GM23338 (cell line): ENCODE measurements at regions not wholly inside any gene's neighbourhood (a gene's known extent, or its start where the extent isn't known, plus 50 kb on each side); places are given as distances from the start of the nearest gene placed in this dataset.

Source experiments
- ATAC-seq: fragments of 200-7000 bp; cut with Tn5 transposase; 3 replicates; pipeline ENCODE4 v1.9.1; 2020
- DNase-seq: peaks from one replicate; pipeline ENCODE4 v3.0.0-alpha.2; 2015; ENCODE audit warnings: low spot score
- H2AFZ ChIP-seq: fragments of 200-600 bp; sonication (generic); 2 replicates; pipeline ENCODE4 v1.8.0; 2016; ENCODE audit warnings: antibody characterized with exemption, mild to moderate bottlenecking, moderate library complexity
- H3F3A ChIP-seq: fragments of 200-600 bp; sonication (generic); replicated peaks from 2 replicates; pipeline ENCODE4 v1.8.0; 2017; ENCODE audit warnings: antibody characterized with exemption, mixed run types, low read depth
- H3K27ac ChIP-seq: fragments of 200-600 bp; sonication (generic); 2 replicates; pipeline ENCODE4 v1.6.1; 2016; ENCODE audit warnings: low read depth
- H3K27me3 ChIP-seq: fragments of 200-600 bp; sonication (generic); 2 replicates; pipeline ENCODE4 v1.8.0; 2016; ENCODE audit warnings: mild to moderate bottlenecking, mixed run types, moderate library complexity; ENCODE audit not compliant: insufficient read depth
- H3K36me3 ChIP-seq: fragments of 200-600 bp; sonication (generic); 2 replicates; pipeline ENCODE4 v1.8.0; 2016; ENCODE audit warnings: mild to moderate bottlenecking; ENCODE audit not compliant: insufficient read depth
- H3K4me1 ChIP-seq: fragments of 200-600 bp; sonication (generic); 2 replicates; pipeline ENCODE4 v1.8.0; 2016; ENCODE audit warnings: mild to moderate bottlenecking, moderate library complexity; ENCODE audit not compliant: insufficient read depth
- H3K4me2 ChIP-seq: fragments of 200-600 bp; sonication (generic); 2 replicates; pipeline ENCODE4 v1.7.1; 2017; ENCODE audit warnings: mixed run types
- H3K4me3 ChIP-seq: fragments of 200-600 bp; sonication (generic); 2 replicates; pipeline ENCODE4 v1.6.1; 2016; ENCODE audit warnings: mixed run types
- H3K79me2 ChIP-seq: fragments of 200-600 bp; sonication (generic); replicated peaks from 2 replicates; pipeline ENCODE4 v1.8.0; 2017; ENCODE audit warnings: mild to moderate bottlenecking; ENCODE audit not compliant: insufficient read depth
- H3K9me2 ChIP-seq: fragments of 200-600 bp; sonication (generic); 2 replicates; pipeline ENCODE4 v1.8.0; 2017; ENCODE audit not compliant: insufficient read depth
- H4K20me1 ChIP-seq: fragments of 200-600 bp; sonication (generic); replicated peaks from 2 replicates; pipeline ENCODE4 v1.8.0; 2017; ENCODE audit warnings: mild to moderate bottlenecking; ENCODE audit not compliant: insufficient read depth
- H3K27ac Mint-ChIP-seq: 2 replicates; pipeline ENCODE4 v1.8.0; 2020; ENCODE audit warnings: inconsistent platforms, mild to moderate bottlenecking, moderate library complexity, mixed read lengths
- H3K27me3 Mint-ChIP-seq: 3 replicates; pipeline ENCODE4 v1.8.0; 2022; ENCODE audit warnings: low read depth, mild to moderate bottlenecking, moderate library complexity, mixed read lengths, inconsistent platforms; ENCODE audit not compliant: insufficient read depth, poor library complexity
- H3K36me3 Mint-ChIP-seq: 3 replicates; pipeline ENCODE4 v1.8.0; 2021; ENCODE audit warnings: low read depth, mild to moderate bottlenecking, inconsistent platforms, moderate library complexity, mixed read lengths
- H3K4me1 Mint-ChIP-seq: 3 replicates; pipeline ENCODE4 v1.8.0; 2020; ENCODE audit warnings: mild to moderate bottlenecking, inconsistent platforms, mixed read lengths
- H3K4me3 Mint-ChIP-seq: 3 replicates; pipeline ENCODE4 v1.8.0; 2021; ENCODE audit warnings: moderate library complexity, mild to moderate bottlenecking, inconsistent platforms, mixed read lengths
- H3K9me3 Mint-ChIP-seq: 3 replicates; pipeline ENCODE4 v1.8.0; 2020; ENCODE audit warnings: moderate library complexity, mild to moderate bottlenecking, inconsistent platforms, mixed read lengths
- CREB1 ChIP-seq: fragments of 250-450 bp; sonication (Bioruptor Pico); IDR thresholded peaks from 2 replicates; pipeline ENCODE4 v1.5.0; 2020; ENCODE audit warnings: low read depth, mild to moderate bottlenecking, moderate library complexity
- CTCF ChIP-seq, 2 experiments: fragments of 200-600 bp in 1 of 2; sonication (generic) in 1 of 2; conservative IDR thresholded peaks; 2 replicates each; pipeline versions ENCODE4 v1.5.1 to v1.6.1; 2016 to 2017; ENCODE audit warnings: antibody characterized with exemption in 2 of 2, low read depth in 2 of 2, mild to moderate bottlenecking in 2 of 2, moderate library complexity in 1 of 2
- ETS1 ChIP-seq: IDR thresholded peaks from 2 replicates; pipeline ENCODE4 v1.6.1; 2016; ENCODE audit warnings: antibody characterized with exemption
- EZH2 ChIP-seq: fragments of 200-600 bp; sonication (generic); IDR thresholded peaks from one replicate; pipeline ENCODE4 v1.8.0; 2017; ENCODE audit warnings: antibody characterized with exemption, mild to moderate bottlenecking, low read depth; ENCODE audit not compliant: unreplicated experiment
- EZH2phosphoT487 ChIP-seq: fragments of 200-600 bp; sonication (generic); IDR thresholded peaks from one replicate; pipeline ENCODE4 v1.8.1; 2018; ENCODE audit warnings: antibody characterized with exemption; ENCODE audit not compliant: unreplicated experiment
- JUNB ChIP-seq: IDR thresholded peaks from one replicate; pipeline ENCODE4 v1.6.1; 2016; ENCODE audit warnings: antibody characterized with exemption; ENCODE audit not compliant: unreplicated experiment
- POLR2AphosphoS5 ChIP-seq: IDR thresholded peaks from 2 replicates; pipeline ENCODE4 v1.6.1; 2016; ENCODE audit warnings: antibody characterized with exemption, low read depth
- REST ChIP-seq: IDR thresholded peaks from one replicate; pipeline ENCODE4 v1.6.1; 2018; ENCODE audit warnings: antibody characterized with exemption; ENCODE audit not compliant: unreplicated experiment
- STAT1 ChIP-seq: IDR thresholded peaks from one replicate; pipeline ENCODE4 v1.6.1; 2016; ENCODE audit warnings: antibody characterized with exemption; ENCODE audit not compliant: unreplicated experiment
- ZNF114 ChIP-seq: fragments of 250-450 bp; sonication (Bioruptor Pico); IDR thresholded peaks from 2 replicates; pipeline ENCODE4 v1.5.0; 2020; ENCODE audit warnings: mild to moderate bottlenecking, moderate library complexity
- ZNF331 ChIP-seq: fragments of 250-450 bp; sonication (Bioruptor Pico); IDR thresholded peaks from 2 replicates; pipeline ENCODE4 v1.5.0; 2020; ENCODE audit warnings: low read depth, mild to moderate bottlenecking, moderate library complexity

GRCh38 chr4:173652283-173652931, 122.4 kb upstream of the HAND2 start:
- Mint-ChIP-seq H3K36me3 (no peaks in the 10 kb centered on the region), H3K27me3 (no peaks in the 10 kb centered on the region), H3K4me3 (no peak overlapping the region), H3K27ac (no peak overlapping the region), H3K4me1 (no peaks in the 10 kb centered on the region), H3K9me3 (no peaks in the 10 kb centered on the region)
- Histone ChIP-seq H4K20me1 (no peaks in the 10 kb centered on the region), H3F3A (no peaks in the 10 kb centered on the region), H3K4me1 (no peaks in the 10 kb centered on the region), H3K4me3 (no peak overlapping the region), H3K27me3 (no peaks in the 10 kb centered on the region), H3K4me2 (no peak overlapping the region), H3K9me2 (no peaks in the 10 kb centered on the region), H3K36me3 (no peaks in the 10 kb centered on the region), H3K27ac (no peak overlapping the region), H2AFZ (no peak overlapping the region), H3K79me2 (no peaks in the 10 kb centered on the region)
- DNase-seq: no peak
- ATAC-seq: no peak
- TF ChIP-seq CTCF (conservative IDR thresholded peaks at IDR 0.05; ENCODE audit: low read depth in 2 of 2) (no peak), CREB1 (CRISPR knock-in tag) (no peak), ZNF114 (no peak), POLR2AphosphoS5 (no peak), ZNF331 (CRISPR knock-in tag) (no peak), REST (no peak)

GRCh38 chr4:173651651-173652282, 121.7 kb upstream of the HAND2 start:
- TF ChIP-seq CTCF (conservative IDR thresholded peaks at IDR 0.05; ENCODE audit: low read depth in 2 of 2) (no peak), JUNB (no peak), STAT1 (no peak), EZH2phosphoT487 (no peak), ZNF114 (no peak), REST (no peak), ETS1 (no peak), ZNF331 (CRISPR knock-in tag) (no peak), EZH2 (no peak)

More at GRCh38 chr4:173651651-173652282, 121.7 kb upstream of the HAND2 start:
- DNase-seq (no peak), ATAC-seq (no peak)
- H2AFZ ChIP-seq: no peak overlapping the region
- H3K27ac ChIP-seq: no peak overlapping the region
- no peaks in the 10 kb centered on the region for H3K27me3 ChIP-seq
- Mint-ChIP-seq H3K4me3 (no peak overlapping the region), H3K27ac (no peak overlapping the region), H3K4me1 (no peaks in the 10 kb centered on the region), H3K36me3 (no peaks in the 10 kb centered on the region), H3K9me3 (no peaks in the 10 kb centered on the region), H3K27me3 (no peaks in the 10 kb centered on the region)
- no peaks in the 10 kb centered on the region for H3F3A ChIP-seq
- no peaks in the 10 kb centered on the region for H3K9me2 ChIP-seq
- no peaks in the 10 kb centered on the region for H4K20me1 ChIP-seq
- no peaks in the 10 kb centered on the region for H3K36me3 ChIP-seq
- H3K4me2 ChIP-seq: no peak overlapping the region
- no peaks in the 10 kb centered on the region for H3K4me1 ChIP-seq
- no peak overlapping the region for H3K4me3 ChIP-seq
- H3K79me2 ChIP-seq: no peaks in the 10 kb centered on the region
